ENCODE measurements at regions not wholly inside any gene's neighbourhood (a gene's known extent, or its start where the extent isn't known, plus 50 kb on each side); places are given as distances from the start of the nearest gene placed in this dataset.

DNA sequence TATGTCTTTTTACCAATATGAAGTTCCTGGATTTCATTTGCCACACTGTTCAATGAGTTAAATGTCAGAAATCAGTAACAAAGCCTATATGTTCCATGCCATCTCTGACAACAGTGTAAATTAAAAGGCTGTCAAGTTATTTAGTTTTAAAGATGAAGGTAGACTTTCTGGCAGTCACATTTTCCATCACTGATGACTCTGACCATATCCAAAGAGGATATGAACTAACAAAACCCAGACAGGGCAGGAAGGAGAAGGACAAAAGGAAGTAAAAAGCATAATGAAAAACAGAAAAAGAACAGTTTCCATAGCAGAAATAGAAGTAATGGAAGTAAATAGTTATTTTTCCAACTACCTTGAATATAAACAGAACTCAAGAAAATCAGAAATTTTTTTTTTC lies 242.3 kb downstream of the UBE3D start:
- Histone ChIP-seq H3K27me3 (ENCODE audit: low read length) (no peaks in the 10 kb centered on the region), H3K27ac (ENCODE audit: low read length) (no peak overlapping the region), H3K9me2 (replicated peaks; ENCODE audit: insufficient read depth, low read length) (no peaks in the 10 kb centered on the region), H3K36me3 (ENCODE audit: insufficient read depth, low read length) (no peaks in the 10 kb centered on the region), H3K4me2 (ENCODE audit: low read depth, low read length, poor library complexity, severe bottlenecking) (no peak overlapping the region), H3K4me1 (ENCODE audit: low read length) (no peaks in the 10 kb centered on the region), H3K9ac (ENCODE audit: low read length) (no peak overlapping the region), H3K4me3 (ENCODE audit: low read length) (no peak overlapping the region), H4K20me1 (ENCODE audit: insufficient read depth, low read depth, low read length) (no peaks in the 10 kb centered on the region), H3K9me3 (ENCODE audit: low read length) (no peaks in the 10 kb centered on the region), H3K79me2 (ENCODE audit: low read length) (no peaks in the 10 kb centered on the region), H2AFZ (ENCODE audit: low read length) (no peak overlapping the region)
- DNase-seq = no peak

DNA sequence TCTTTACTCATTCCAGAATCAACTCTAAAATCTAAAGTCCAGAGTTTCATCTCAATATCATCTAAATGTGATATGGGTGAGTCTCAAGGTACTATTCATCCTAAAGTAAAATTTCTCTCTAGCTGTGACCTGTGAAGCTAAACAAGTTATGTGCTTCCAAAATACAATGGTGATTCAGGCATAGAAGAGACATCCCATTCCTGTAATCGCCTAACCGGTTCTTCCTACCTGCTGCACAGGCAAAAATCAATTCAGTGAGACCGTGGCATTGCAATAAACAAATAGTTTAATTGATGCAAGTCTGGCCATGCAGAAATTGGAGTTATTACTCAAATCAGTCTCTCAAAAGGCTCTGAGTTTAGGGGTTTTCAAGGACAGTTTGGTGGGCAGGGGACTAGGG lies 232.8 kb downstream of the UBE3D start:
- DNase-seq = no peak
- no peak overlapping the region for H3K27ac ChIP-seq (ENCODE audit: low read length)
- no peaks in the 10 kb centered on the region for H3K9me2 ChIP-seq (replicated peaks; ENCODE audit: insufficient read depth, low read length)
- no peaks in the 10 kb centered on the region for H4K20me1 ChIP-seq (ENCODE audit: insufficient read depth, low read depth, low read length)
- H3K4me2 ChIP-seq (ENCODE audit: low read depth, low read length, poor library complexity, severe bottlenecking) = no peak overlapping the region
- no peak overlapping the region for H3K9ac ChIP-seq (ENCODE audit: low read length)
- no peaks in the 10 kb centered on the region for H3K9me3 ChIP-seq (ENCODE audit: low read length)
- no peak overlapping the region for H3K4me3 ChIP-seq (ENCODE audit: low read length)
- no peaks in the 10 kb centered on the region for H3K79me2 ChIP-seq (ENCODE audit: low read length)
- no peaks in the 10 kb centered on the region for H3K4me1 ChIP-seq (ENCODE audit: low read length)
- H3K36me3 ChIP-seq (ENCODE audit: insufficient read depth, low read length) = no peaks in the 10 kb centered on the region
- no peak overlapping the region for H2AFZ ChIP-seq (ENCODE audit: low read length)
- no peaks in the 10 kb centered on the region for H3K27me3 ChIP-seq (ENCODE audit: low read length)

DNA sequence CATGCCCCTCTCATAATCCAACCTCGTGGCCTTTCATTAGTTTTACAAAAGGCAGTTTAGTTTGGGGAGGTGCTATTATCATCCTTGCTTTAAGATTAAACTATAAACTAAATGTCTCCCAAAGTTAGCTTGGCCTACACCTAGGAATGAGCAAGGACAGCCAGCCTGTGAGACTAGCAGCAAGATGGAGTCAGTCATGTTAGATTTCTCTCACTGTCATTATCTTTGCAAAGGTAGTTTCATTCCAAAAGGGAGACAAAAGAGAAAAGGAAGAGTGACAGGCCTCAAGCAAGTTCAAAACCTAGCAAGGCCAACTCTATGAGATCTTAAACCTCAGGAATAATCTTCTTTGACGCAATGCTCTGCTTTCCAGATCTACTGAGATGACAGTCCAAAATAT lies 232.2 kb downstream of the UBE3D start:
- H3K9me2 ChIP-seq (replicated peaks; ENCODE audit: insufficient read depth, low read length) = no peaks in the 10 kb centered on the region
- no peak overlapping the region for H3K4me2 ChIP-seq (ENCODE audit: low read depth, low read length, poor library complexity, severe bottlenecking)
- DNase-seq = no peak
- H3K4me1 ChIP-seq (ENCODE audit: low read length) = no peaks in the 10 kb centered on the region
- H3K27me3 ChIP-seq (ENCODE audit: low read length) = no peaks in the 10 kb centered on the region
- no peak overlapping the region for H3K4me3 ChIP-seq (ENCODE audit: low read length)
- no peak overlapping the region for H3K9ac ChIP-seq (ENCODE audit: low read length)
- H3K36me3 ChIP-seq (ENCODE audit: insufficient read depth, low read length) = no peaks in the 10 kb centered on the region
- H3K79me2 ChIP-seq (ENCODE audit: low read length) = no peaks in the 10 kb centered on the region
- no peak overlapping the region for H2AFZ ChIP-seq (ENCODE audit: low read length)
- H3K27ac ChIP-seq (ENCODE audit: low read length) = no peak overlapping the region
- no peaks in the 10 kb centered on the region for H3K9me3 ChIP-seq (ENCODE audit: low read length)
- no peaks in the 10 kb centered on the region for H4K20me1 ChIP-seq (ENCODE audit: insufficient read depth, low read depth, low read length)

DNA sequence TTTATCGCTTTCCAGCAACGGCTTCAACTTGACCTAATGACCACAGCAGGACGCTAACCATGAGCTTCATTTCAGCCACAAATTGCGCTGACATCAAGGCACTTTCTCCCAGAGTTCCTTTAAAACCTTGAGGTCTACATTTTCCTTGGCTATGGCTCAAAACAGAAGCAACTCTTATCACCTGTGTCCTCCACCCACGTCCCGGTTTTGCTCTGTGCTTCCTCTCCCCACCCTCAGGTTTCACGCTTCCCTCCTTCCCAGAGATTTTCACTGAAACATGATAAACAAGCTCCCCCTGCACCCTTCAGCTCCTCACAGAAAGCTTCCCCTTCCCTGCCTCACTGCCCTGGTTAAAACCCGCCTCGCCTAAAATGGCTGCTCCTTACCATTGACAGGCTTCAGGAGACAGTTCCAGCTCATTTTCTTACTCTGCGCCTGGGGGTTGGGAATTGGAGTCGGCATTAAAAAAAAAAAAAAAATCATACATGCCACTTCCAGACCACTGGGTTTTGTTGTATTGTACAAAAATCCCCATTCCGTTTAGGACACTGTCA lies 229.5 kb downstream of the UBE3D start:
- H3K27ac ChIP-seq (ENCODE audit: low read length) = no peak overlapping the region

DNA sequence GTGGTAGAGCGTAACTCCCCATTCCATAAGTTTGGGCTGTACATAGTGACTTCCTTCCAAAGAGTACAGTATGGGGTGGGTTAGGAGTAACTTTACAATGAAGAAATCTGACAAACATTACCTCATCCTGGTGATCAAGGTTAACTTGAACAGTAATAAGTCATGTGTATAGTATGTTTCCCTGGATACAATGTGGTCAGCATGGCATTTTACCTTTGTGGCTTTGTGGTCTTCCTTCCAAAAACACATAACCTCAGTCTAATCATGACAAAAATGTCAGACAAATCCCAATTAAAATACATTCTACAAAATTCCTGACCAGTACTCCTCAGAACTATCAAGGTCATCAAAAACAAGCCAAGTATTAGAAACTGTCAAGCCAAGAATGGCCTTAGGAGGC lies 225.1 kb downstream of the UBE3D start:
- Histone ChIP-seq H3K4me2 (ENCODE audit: low read depth, low read length, poor library complexity, severe bottlenecking) (no peak overlapping the region), H3K4me3 (ENCODE audit: low read length) (no peak overlapping the region), H2AFZ (ENCODE audit: low read length) (no peak overlapping the region), H3K4me1 (ENCODE audit: low read length) (no peaks in the 10 kb centered on the region), H3K9me2 (replicated peaks; ENCODE audit: insufficient read depth, low read length) (no peaks in the 10 kb centered on the region), H3K9ac (ENCODE audit: low read length) (no peak overlapping the region), H3K27me3 (ENCODE audit: low read length) (no peaks in the 10 kb centered on the region), H3K27ac (ENCODE audit: low read length) (no peak overlapping the region), H4K20me1 (ENCODE audit: insufficient read depth, low read depth, low read length) (no peaks in the 10 kb centered on the region), H3K9me3 (ENCODE audit: low read length) (no peaks in the 10 kb centered on the region), H3K36me3 (ENCODE audit: insufficient read depth, low read length) (no peaks in the 10 kb centered on the region), H3K79me2 (ENCODE audit: low read length) (no peaks in the 10 kb centered on the region)
- DNase-seq = no peak

More for the DNA sequence above, 229.5 kb downstream of the UBE3D start:
- Histone ChIP-seq H3K4me2 (ENCODE audit: low read depth, low read length, poor library complexity, severe bottlenecking) (no peak overlapping the region), H4K20me1 (ENCODE audit: insufficient read depth, low read depth, low read length) (no peaks in the 10 kb centered on the region), H3K79me2 (ENCODE audit: low read length) (no peaks in the 10 kb centered on the region), H3K36me3 (ENCODE audit: insufficient read depth, low read length) (no peaks in the 10 kb centered on the region), H3K9ac (ENCODE audit: low read length) (no peak overlapping the region), H3K4me1 (ENCODE audit: low read length) (no peaks in the 10 kb centered on the region), H2AFZ (ENCODE audit: low read length) (no peak overlapping the region), H3K9me3 (ENCODE audit: low read length) (no peaks in the 10 kb centered on the region), H3K9me2 (replicated peaks; ENCODE audit: insufficient read depth, low read length) (no peaks in the 10 kb centered on the region), H3K27me3 (ENCODE audit: low read length) (no peaks in the 10 kb centered on the region), H3K4me3 (ENCODE audit: low read length) (no peak overlapping the region)
- DNase-seq = no peak

DNA sequence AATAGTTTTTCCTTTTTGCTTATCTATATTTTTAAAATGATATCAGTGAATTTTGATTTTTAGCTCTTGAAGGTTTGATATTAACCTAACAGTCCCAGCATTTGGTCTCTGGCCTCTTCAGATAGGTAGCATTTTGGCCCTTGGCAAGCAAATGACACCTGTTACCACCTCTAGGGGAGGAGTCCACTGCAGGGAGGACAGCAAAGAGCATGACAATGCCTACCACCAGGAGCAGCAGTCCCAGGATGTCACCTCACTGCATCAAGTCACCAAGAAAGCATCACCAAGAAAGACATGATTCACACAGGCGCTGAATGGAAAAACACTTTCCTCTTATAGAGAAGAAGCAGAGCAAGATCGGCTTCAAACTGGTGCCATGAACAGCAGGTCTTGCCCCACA lies 224.3 kb downstream of the UBE3D start:
- Histone ChIP-seq H3K79me2 (ENCODE audit: low read length) (no peaks in the 10 kb centered on the region), H3K36me3 (ENCODE audit: insufficient read depth, low read length) (no peaks in the 10 kb centered on the region), H3K4me2 (ENCODE audit: low read depth, low read length, poor library complexity, severe bottlenecking) (no peak overlapping the region), H3K27me3 (ENCODE audit: low read length) (no peaks in the 10 kb centered on the region), H3K9ac (ENCODE audit: low read length) (no peak overlapping the region), H3K9me2 (replicated peaks; ENCODE audit: insufficient read depth, low read length) (no peaks in the 10 kb centered on the region), H3K9me3 (ENCODE audit: low read length) (no peaks in the 10 kb centered on the region), H4K20me1 (ENCODE audit: insufficient read depth, low read depth, low read length) (no peaks in the 10 kb centered on the region), H3K4me3 (ENCODE audit: low read length) (no peak overlapping the region), H3K4me1 (ENCODE audit: low read length) (no peaks in the 10 kb centered on the region), H3K27ac (ENCODE audit: low read length) (no peak overlapping the region), H2AFZ (ENCODE audit: low read length) (no peak overlapping the region)
- no peak for DNase-seq

Data from Karpas-422 (cell line).